ENCODE measurements at regions not wholly inside any gene's neighbourhood (a gene's known extent, or its start where the extent isn't known, plus 50 kb on each side); places are given as distances from the start of the nearest gene placed in this dataset.

- Histone ChIP-seq H3K4me1 (no peaks in the 10 kb centered on the region), H3K27me3 (no peaks in the 10 kb centered on the region), H3K4me3 (no peak overlapping the region), H3K36me3 (no peaks in the 10 kb centered on the region), H3K27ac (no peak overlapping the region), H3K9me3 (no peaks in the 10 kb centered on the region)
- no peak for TF ChIP-seq POLR2A (IDR thresholded peaks at IDR 0.05)
- 75% methylated on average over 2 of the region's 2 CpGs for WGBS
- no peak for DNase-seq (ENCODE audit: low spot score in 2 of 2)
Measured at GRCh38 chrX:98568795-98569194, 1685.1 kb downstream of the RPA4 start.

GRCh38 chrX:98605941-98606340 is 1722.2 kb downstream of the RPA4 start:
- no peaks in the 10 kb centered on the region for H3K27me3 ChIP-seq
- WGBS: 30% methylated on average over 1 of the region's 1 CpG

GRCh38 chrX:98607739-98608138 is 1724.0 kb downstream of the RPA4 start:
- TF ChIP-seq CTCF (IDR thresholded peaks at IDR 0.05) (no peak), EP300 (IDR thresholded peaks at IDR 0.05) (no peak), POLR2A (IDR thresholded peaks at IDR 0.05) (no peak), POLR2AphosphoS5 (IDR thresholded peaks at IDR 0.05) (no peak)
- no peak overlapping the region for H3K4me3 ChIP-seq
- H3K27me3 ChIP-seq: no peaks in the 10 kb centered on the region
- DNase-seq (ENCODE audit: low spot score in 2 of 2): no peak
- H3K27ac ChIP-seq: no peak overlapping the region
- 31% methylated on average over 2 of the region's 2 CpGs for WGBS
- H3K4me1 ChIP-seq: no peaks in the 10 kb centered on the region
- H3K9me3 ChIP-seq: no peaks in the 10 kb centered on the region
- no peaks in the 10 kb centered on the region for H3K36me3 ChIP-seq

More at GRCh38 chrX:98605941-98606340, 1722.2 kb downstream of the RPA4 start:
- DNase-seq (ENCODE audit: low spot score in 2 of 2): no peak
- no peak overlapping the region for H3K27ac ChIP-seq
- H3K9me3 ChIP-seq: no peaks in the 10 kb centered on the region
- no peaks in the 10 kb centered on the region for H3K36me3 ChIP-seq
- H3K4me1 ChIP-seq: no peaks in the 10 kb centered on the region
- H3K4me3 ChIP-seq: no peak overlapping the region
- TF ChIP-seq POLR2A (IDR thresholded peaks at IDR 0.05) (no peak), POLR2AphosphoS5 (IDR thresholded peaks at IDR 0.05) (no peak), CTCF (IDR thresholded peaks at IDR 0.05) (no peak), EP300 (IDR thresholded peaks at IDR 0.05) (no peak)

GRCh38 chrX:98627645-98628044 is 1743.9 kb downstream of the RPA4 start:
- TF ChIP-seq POLR2AphosphoS5 (IDR thresholded peaks at IDR 0.05) (no peak), POLR2A (IDR thresholded peaks at IDR 0.05) (no peak), CTCF (IDR thresholded peaks at IDR 0.05) (no peak), EP300 (IDR thresholded peaks at IDR 0.05) (no peak)
- no peak for DNase-seq (ENCODE audit: low spot score in 2 of 2)
- H3K27ac ChIP-seq: no peak overlapping the region
- H3K27me3 ChIP-seq: no peaks in the 10 kb centered on the region
- H3K4me1 ChIP-seq: no peaks in the 10 kb centered on the region
- no peaks in the 10 kb centered on the region for H3K9me3 ChIP-seq
- H3K36me3 ChIP-seq: no peaks in the 10 kb centered on the region
- no peak overlapping the region for H3K4me3 ChIP-seq

GRCh38 chrX:98637451-98637850 is 1753.7 kb downstream of the RPA4 start:
- DNase-seq (ENCODE audit: low spot score in 2 of 2): no peak
- TF ChIP-seq POLR2A (IDR thresholded peaks at IDR 0.05) (no peak), EP300 (IDR thresholded peaks at IDR 0.05) (no peak), CTCF (IDR thresholded peaks at IDR 0.05) (no peak), POLR2AphosphoS5 (IDR thresholded peaks at IDR 0.05) (no peak)
- H3K9me3 ChIP-seq: no peaks in the 10 kb centered on the region
- no peaks in the 10 kb centered on the region for H3K36me3 ChIP-seq
- H3K4me1 ChIP-seq: no peaks in the 10 kb centered on the region
- H3K4me3 ChIP-seq: no peak overlapping the region
- no peaks in the 10 kb centered on the region for H3K27me3 ChIP-seq
- no peak overlapping the region for H3K27ac ChIP-seq

GRCh38 chrX:98646351-98646750 is 1762.6 kb downstream of the RPA4 start:
- no peak for DNase-seq (ENCODE audit: low spot score in 2 of 2)
- 55% methylated on average over 1 of the region's 1 CpG for WGBS
- TF ChIP-seq POLR2AphosphoS5 (IDR thresholded peaks at IDR 0.05) (no peak), EP300 (IDR thresholded peaks at IDR 0.05) (no peak), POLR2A (IDR thresholded peaks at IDR 0.05) (no peak), CTCF (IDR thresholded peaks at IDR 0.05) (no peak)
- H3K4me3 ChIP-seq: no peak overlapping the region
- no peaks in the 10 kb centered on the region for H3K27me3 ChIP-seq
- no peaks in the 10 kb centered on the region for H3K36me3 ChIP-seq
- H3K4me1 ChIP-seq: no peaks in the 10 kb centered on the region
- no peak overlapping the region for H3K27ac ChIP-seq
- no peaks in the 10 kb centered on the region for H3K9me3 ChIP-seq

All from suprapubic skin (tissue), 4 donors.